ENCODE measurements at regions not wholly inside any gene's neighbourhood (a gene's known extent, or its start where the extent isn't known, plus 50 kb on each side); places are given as distances from the start of the nearest gene placed in this dataset.
"Not testable (repeated sequence)": the region's sequence is repeated elsewhere in the genome, so short reads cannot be mapped to it uniquely, and the experiment has no call there.

GRCh38 chr3:168671091-168671490, 575.4 kb upstream of the GOLIM4 start:
- no peak for TF ChIP-seq CTCF (IDR thresholded peaks at IDR 0.05; ENCODE audit: unreplicated experiment)
- BruUV-seq (replicated peaks) = no TSS peak
- intact Hi-C loops (cut with micrococcal nuclease) = no loop called here
- Mint-ChIP-seq H3K4me3 (ENCODE audit: unreplicated experiment) (no peak overlapping the region), H3K9me3 (ENCODE audit: unreplicated experiment) (no peaks in the 10 kb centered on the region), H3K36me3 (ENCODE audit: insufficient read depth, unreplicated experiment) (no peaks in the 10 kb centered on the region), H3K27me3 (ENCODE audit: insufficient read depth, unreplicated experiment) (peaks cover 65% of the 10 kb centered on the region), H3K27ac (ENCODE audit: low read depth, unreplicated experiment) (no peak overlapping the region), H3K4me1 (ENCODE audit: insufficient read depth, unreplicated experiment) (no peaks in the 10 kb centered on the region)
- POLR2A ChIA-PET = no interaction called here
- peak; percentile 10 for DNase-seq (ENCODE audit: unreplicated experiment)
- CTCF ChIA-PET = interaction anchor here (0.6 to 1.1 kb wide), 3 partner anchors 16 to 201 kb away, joined by 3 to 4 read pairs (median 3); no protein-coding TSS in a partner anchor

GRCh38 chr3:168660879-168661657, 565.3 kb upstream of the GOLIM4 start:
- H3K4me3 Mint-ChIP-seq (ENCODE audit: unreplicated experiment); H3K9me3 Mint-ChIP-seq (ENCODE audit: unreplicated experiment); POLR2A ChIA-PET; H3K36me3 Mint-ChIP-seq (ENCODE audit: insufficient read depth, unreplicated experiment); BruUV-seq (replicated peaks); H3K27ac Mint-ChIP-seq (ENCODE audit: low read depth, unreplicated experiment); DNase-seq (ENCODE audit: unreplicated experiment); intact Hi-C loops (cut with micrococcal nuclease); H3K4me1 Mint-ChIP-seq (ENCODE audit: insufficient read depth, unreplicated experiment): not testable (repeated sequence)
- CTCF ChIA-PET = interaction anchor here (0.7 to 0.8 kb wide), 2 partner anchors 50 to 450 kb away, joined by 3 to 8 read pairs; no protein-coding TSS in a partner anchor
- H3K27me3 Mint-ChIP-seq (ENCODE audit: insufficient read depth, unreplicated experiment) = peaks cover 40% of the 10 kb centered on the region

- no peak for DNase-seq (ENCODE audit: unreplicated experiment)
- peaks cover 35% of the 10 kb centered on the region for H3K27me3 Mint-ChIP-seq (ENCODE audit: insufficient read depth, unreplicated experiment)
- no TSS peak for BruUV-seq (replicated peaks)
- no peaks in the 10 kb centered on the region for H3K4me1 Mint-ChIP-seq (ENCODE audit: insufficient read depth, unreplicated experiment)
- no peak for TF ChIP-seq CTCF (IDR thresholded peaks at IDR 0.05; ENCODE audit: unreplicated experiment)
- intact Hi-C loops (cut with micrococcal nuclease) = no loop called here
- POLR2A ChIA-PET = no interaction called here
- CTCF ChIA-PET = no interaction called here
- H3K27ac Mint-ChIP-seq (ENCODE audit: low read depth, unreplicated experiment) = no peak overlapping the region
- no peak overlapping the region for H3K4me3 Mint-ChIP-seq (ENCODE audit: unreplicated experiment)
- H3K36me3 Mint-ChIP-seq (ENCODE audit: insufficient read depth, unreplicated experiment) = no peaks in the 10 kb centered on the region
- no peaks in the 10 kb centered on the region for H3K9me3 Mint-ChIP-seq (ENCODE audit: unreplicated experiment)
Observed at GRCh38 chr3:168659015-168659414, 563.3 kb upstream of the GOLIM4 start.

- ChIA-PET POLR2A (no interaction called here), CTCF (interaction anchor here (0.8 kb wide), 1 partner anchor 15 kb away, joined by 3 read pairs; no protein-coding TSS in a partner anchor)
- Mint-ChIP-seq H3K27ac (ENCODE audit: low read depth, unreplicated experiment) (no peak overlapping the region), H3K36me3 (ENCODE audit: insufficient read depth, unreplicated experiment) (no peaks in the 10 kb centered on the region), H3K27me3 (ENCODE audit: insufficient read depth, unreplicated experiment) (peaks cover 43% of the 10 kb centered on the region), H3K4me3 (ENCODE audit: unreplicated experiment) (no peak overlapping the region), H3K9me3 (ENCODE audit: unreplicated experiment) (no peaks in the 10 kb centered on the region), H3K4me1 (ENCODE audit: insufficient read depth, unreplicated experiment) (no peaks in the 10 kb centered on the region)
- no TSS peak for BruUV-seq (replicated peaks)
- no peak for DNase-seq (ENCODE audit: unreplicated experiment)
- intact Hi-C loops (cut with micrococcal nuclease) = no loop called here
- TF ChIP-seq CTCF (IDR thresholded peaks at IDR 0.05; ENCODE audit: unreplicated experiment) = no peak
Observed at GRCh38 chr3:168655611-168656010, 559.9 kb upstream of the GOLIM4 start.
